ENCODE measurements at regions not wholly inside any gene's neighbourhood (a gene's known extent, or its start where the extent isn't known, plus 50 kb on each side); places are given as distances from the start of the nearest gene placed in this dataset.
"Not testable (repeated sequence)": the region's sequence is repeated elsewhere in the genome, so short reads cannot be mapped to it uniquely, and the experiment has no call there.

DNA sequence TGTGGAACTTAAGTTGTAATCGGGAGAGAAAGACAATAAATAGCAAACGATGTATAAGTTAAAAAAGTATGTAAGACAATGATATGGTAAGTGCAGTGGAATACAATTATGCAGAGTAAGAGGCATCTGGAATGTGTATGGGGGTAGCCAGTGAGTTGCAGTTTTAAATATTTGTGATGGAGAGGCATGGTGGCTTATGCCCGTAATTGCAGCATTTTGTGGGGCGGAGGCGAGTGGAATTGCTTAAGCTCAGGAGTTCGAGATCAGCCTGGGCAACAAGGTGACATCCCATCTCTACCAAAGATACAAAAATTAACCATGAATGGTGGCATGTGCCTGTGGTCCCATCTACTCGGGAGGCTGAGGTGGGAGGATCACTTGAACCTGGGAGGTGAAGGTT is 52.5 kb upstream of the WDFY3 start:
- no peak for DNase-seq (ENCODE audit: low read depth)

GRCh38 chr4:85019411-85019810 is 52.9 kb upstream of the WDFY3 start:
- DNase-seq (ENCODE audit: low read depth) = no peak

DNA sequence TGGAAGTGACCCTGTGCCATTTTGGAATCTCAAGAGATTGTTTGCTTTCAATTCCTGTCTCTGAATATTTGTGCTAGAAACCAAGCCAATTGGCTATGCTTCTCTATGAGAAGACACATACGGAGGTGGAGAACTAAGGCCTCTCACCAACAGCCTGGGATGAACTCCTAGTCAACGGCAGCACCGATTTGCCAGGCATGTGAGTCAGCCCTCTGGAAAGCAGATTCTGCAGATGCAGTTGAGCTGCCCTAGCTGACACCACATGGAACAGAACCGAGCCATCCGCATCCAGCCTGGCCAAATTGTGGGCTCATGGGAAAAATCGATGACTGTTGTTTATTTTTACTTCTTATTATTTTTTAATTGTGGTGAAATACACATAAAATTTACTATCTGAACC is 58.2 kb upstream of the WDFY3 start:
- DNase-seq (ENCODE audit: low read depth) = no peak

DNA sequence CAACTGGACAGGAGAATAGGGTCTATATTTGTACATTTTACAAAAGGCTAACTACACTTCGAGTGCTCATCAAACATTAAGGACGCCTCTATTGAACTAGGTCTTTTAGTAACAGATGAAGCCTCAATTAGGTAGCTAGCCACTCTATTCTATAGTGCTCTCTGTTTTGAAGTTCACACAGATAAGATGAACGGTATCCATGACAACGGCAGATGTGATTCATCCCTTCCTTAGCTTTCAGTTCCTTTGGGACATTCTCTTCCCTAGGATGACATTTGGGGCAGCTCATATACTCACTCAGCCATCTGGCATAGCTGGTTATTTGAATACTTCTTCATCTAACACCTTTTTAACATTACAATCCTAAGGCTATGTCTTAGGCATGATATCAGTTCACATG is 62.4 kb upstream of the WDFY3 start:
- no peak for DNase-seq (ENCODE audit: low read depth)

- no peak for DNase-seq (ENCODE audit: low read depth)
Measured at GRCh38 chr4:85029453-85029852, 63.0 kb upstream of the WDFY3 start.

DNA sequence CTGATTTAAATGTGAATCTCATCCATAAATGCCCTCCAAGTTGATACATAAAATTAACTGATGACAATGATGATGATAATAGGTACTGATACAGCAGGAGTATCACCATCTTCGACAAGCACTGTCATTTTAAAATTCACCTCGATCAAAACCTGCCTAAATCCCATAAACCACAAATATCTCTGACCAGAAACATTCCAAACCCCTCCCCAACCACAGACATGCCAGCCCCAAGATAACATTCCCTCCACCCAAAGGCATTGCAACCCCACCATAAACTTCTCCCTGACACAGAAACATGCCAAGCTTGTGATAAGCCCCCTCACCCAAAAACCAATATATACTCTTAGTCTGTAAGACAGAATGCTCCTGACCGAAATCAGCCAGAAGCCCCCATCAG is 63.7 kb upstream of the WDFY3 start:
- no peak for DNase-seq (ENCODE audit: low read depth)

DNA sequence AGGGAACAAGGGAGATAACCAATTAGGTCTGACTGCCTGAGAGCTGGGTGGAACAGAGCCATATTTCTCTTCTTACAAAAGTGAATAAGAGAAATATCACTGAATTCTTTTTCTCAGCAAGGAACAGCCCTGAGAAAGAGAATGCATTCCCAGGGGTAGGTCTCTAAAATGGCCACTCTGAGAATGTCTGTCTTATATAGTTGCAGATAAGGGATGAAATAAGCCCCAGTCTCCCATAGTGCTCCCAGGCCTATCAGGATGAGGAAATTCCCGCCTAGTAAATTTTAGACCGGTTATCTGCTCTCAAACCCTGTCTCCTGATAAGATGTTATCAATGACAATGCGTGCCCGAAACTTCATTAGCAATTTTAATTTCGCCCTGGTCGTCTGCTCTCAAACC is 67.3 kb upstream of the WDFY3 start:
- DNase-seq (ENCODE audit: low read depth) = not testable (repeated sequence)

DNA sequence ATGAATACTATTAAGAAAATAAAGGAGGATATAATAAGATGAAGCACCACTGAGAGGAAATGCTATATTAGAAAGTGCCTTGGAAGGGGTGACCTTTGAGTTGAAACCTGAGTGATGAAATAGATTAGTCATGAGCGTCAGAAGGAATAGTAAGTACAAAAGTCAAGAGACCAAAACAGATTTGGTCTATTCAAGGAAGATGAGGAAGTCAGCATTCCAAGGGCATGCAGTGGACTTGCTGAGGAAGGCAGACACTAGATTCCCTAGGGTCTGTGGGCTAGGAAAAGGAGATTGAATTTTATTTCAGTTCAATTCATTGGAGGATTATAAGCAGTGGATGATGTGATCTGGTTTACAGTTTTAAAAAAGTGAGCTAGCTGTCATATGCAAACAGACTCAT is 73.0 kb upstream of the WDFY3 start:
- DNase-seq (ENCODE audit: low read depth) = no peak

GRCh38 chr4:85043812-85044496 is 77.5 kb upstream of the WDFY3 start:
- not testable (repeated sequence) for DNase-seq (ENCODE audit: low read depth)

DNA sequence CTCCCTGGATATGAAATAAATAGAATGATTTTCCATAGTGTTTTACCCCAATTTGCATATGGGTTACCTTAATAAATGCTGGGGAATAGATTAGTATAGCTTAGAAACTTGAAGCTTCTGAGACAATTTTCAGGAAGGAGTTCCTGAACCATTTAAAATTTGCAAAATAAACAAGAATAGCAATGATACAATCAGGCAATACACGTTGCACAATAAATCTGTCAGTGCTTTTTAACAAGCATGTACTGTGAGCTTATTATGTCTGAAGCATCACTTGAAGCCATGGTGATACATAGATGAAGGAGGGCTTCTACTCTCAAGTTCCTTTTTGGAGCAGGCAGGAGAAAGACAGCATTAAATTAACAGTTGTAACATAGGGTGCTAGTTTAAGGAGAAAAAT is 84.2 kb upstream of the WDFY3 start:
- DNase-seq (ENCODE audit: low read depth) = no peak

DNA sequence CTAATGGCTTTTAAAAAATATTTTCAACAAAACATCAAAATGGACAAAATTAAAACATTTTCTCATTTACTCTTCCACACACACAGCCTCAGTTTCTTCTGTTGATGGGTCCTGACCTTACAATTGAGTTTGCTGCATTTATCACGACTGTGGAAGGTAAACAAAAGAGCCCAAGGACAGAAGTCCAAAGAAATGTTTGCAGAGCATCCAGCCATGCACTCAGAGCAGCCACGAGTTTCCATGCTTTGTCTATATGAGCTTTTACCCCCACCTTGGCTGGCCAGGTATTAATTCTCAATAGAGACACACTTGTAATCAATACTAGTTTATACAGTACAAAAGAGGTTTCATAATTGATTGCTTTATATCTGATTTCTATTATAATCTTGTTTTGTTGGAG is 85.0 kb upstream of the WDFY3 start:
- no peak for DNase-seq (ENCODE audit: low read depth)

GRCh38 chr4:85054925-85055324 is 88.4 kb upstream of the WDFY3 start:
- DNase-seq (ENCODE audit: low read depth) = not testable (repeated sequence)

GRCh38 chr4:85058551-85058950 is 92.1 kb upstream of the WDFY3 start:
- DNase-seq (ENCODE audit: low read depth) = no peak

DNA sequence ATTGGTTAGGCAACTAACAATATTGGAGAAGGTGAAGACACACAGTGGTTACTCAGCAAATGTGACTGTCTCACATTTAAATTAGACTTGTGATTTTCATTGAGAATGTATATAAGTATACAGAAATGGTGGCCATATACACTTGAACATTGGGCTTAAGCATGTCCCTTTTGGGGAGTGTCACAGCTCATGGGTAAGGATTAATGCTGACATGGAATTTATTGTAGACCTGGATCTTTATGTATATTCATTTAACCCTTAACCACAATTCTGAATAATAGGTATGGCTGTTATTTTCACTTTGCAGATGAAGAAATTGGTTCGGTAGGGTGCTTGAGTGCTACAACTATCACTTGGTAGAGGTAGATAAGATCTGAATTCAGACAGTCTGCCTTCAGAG is 95.5 kb upstream of the WDFY3 start:
- DNase-seq (ENCODE audit: low read depth) = no peak

- DNase-seq (ENCODE audit: low read depth) = no peak
Measured at GRCh38 chr4:85062466-85062865, 96.0 kb upstream of the WDFY3 start.

- no peak for DNase-seq (ENCODE audit: low read depth)
Measured at GRCh38 chr4:85067342-85067741, 100.9 kb upstream of the WDFY3 start.

DNA sequence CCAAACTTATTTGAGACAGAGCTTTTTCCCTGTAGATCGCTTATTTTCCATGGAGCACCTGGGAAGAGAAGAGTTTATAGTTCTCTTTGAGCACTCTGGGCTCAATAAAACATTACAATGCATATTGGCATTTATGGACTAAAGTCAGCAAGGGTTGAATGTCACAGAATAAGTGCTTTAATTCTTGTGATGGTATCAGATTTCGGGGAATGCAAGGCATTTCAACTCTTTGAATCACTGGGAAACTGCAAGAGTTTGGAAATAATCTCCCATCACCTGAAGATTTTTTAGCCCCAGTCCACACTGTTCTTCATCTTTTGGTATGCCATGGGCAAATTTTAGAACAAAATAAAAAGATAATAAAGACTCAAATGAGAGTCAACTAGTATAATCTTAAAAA is 111.5 kb upstream of the WDFY3 start:
- DNase-seq (ENCODE audit: low read depth) = no peak

GRCh38 chr4:85081196-85081595 is 114.7 kb upstream of the WDFY3 start:
- DNase-seq (ENCODE audit: low read depth) = no peak

- peak; percentile 49 for DNase-seq (ENCODE audit: low read depth)
Measured at GRCh38 chr4:85084371-85085094, 118.0 kb upstream of the WDFY3 start.

GRCh38 chr4:85086721-85087120 is 120.2 kb upstream of the WDFY3 start:
- DNase-seq (ENCODE audit: low read depth) = no peak

GRCh38 chr4:85092536-85092935 is 126.0 kb upstream of the WDFY3 start:
- no peak for DNase-seq (ENCODE audit: low read depth)

DNA sequence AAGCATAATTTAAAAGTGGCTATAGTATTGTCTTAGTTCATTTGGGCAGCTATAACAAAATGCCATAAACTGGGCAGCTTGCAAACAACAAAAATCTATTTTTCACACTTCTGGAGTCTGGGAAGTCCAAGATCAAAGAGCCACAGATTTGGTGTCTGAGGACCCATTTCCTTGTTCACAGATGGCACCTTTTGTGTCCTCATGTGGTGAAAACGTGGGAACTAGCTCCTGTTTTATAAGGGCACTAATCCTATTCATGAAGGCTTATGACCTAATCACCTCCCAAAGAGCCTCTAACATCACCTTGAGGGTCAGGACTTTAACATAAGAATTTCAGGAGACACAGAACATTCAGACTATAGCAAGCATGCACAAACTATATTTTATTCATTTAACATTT is 126.5 kb upstream of the WDFY3 start:
- no peak for DNase-seq (ENCODE audit: low read depth)

DNA sequence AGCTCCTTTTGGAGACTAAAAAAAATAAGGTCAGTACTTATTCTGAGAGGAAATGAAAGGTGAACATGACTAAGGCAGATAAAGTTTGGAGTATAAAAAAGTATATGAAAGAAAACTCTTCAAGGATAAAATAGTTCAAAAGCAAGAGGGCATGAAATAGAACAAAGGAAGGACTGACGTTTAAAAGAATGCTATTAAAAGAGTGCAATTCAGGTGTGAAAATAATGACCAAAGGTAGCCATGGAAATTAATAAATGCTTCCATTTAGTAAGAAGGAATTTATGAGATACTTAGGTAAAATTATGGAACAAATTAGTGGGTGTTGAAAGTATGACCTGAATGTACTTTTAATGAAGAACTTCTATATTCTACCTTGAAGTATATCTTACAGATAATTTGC is 128.2 kb upstream of the WDFY3 start:
- no peak for DNase-seq (ENCODE audit: low read depth)

DNA sequence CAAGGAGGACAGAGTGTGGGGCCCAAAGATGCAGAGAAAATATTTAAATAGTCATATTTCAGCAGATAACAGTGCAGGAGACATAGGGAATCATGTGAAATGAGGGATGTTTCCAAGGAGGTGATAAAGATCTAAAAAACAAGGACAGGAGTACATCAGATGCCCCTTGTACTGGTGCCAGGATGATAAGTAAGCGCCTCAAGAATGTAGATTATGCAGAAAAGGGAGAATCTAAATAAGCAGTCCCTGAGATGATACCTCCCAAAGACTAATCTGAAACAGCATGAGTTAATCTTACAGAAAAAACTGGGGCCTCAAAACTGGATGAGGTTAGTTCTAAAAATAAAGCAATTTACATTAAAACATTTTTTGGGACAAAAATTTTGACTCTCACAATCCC is 136.1 kb upstream of the WDFY3 start:
- DNase-seq (ENCODE audit: low read depth) = no peak

All from HS-27A (cell line).